GOT3 (cell line): ENCODE measurements at regions not wholly inside any gene's neighbourhood (a gene's known extent, or its start where the extent isn't known, plus 50 kb on each side); places are given as distances from the start of the nearest gene placed in this dataset.
"Not testable (repeated sequence)": the region's sequence is repeated elsewhere in the genome, so short reads cannot be mapped to it uniquely, and the experiment has no call there.

Source experiments
- DNase-seq: peaks from one replicate; lab custom pipeline; 2025; ENCODE audit warnings: mixed read lengths; lab: John Stamatoyannopoulos, UW

- no peak for DNase-seq
Observed at GRCh38 chr7:17437586-17437985, 139.1 kb downstream of the AHR start.

DNA sequence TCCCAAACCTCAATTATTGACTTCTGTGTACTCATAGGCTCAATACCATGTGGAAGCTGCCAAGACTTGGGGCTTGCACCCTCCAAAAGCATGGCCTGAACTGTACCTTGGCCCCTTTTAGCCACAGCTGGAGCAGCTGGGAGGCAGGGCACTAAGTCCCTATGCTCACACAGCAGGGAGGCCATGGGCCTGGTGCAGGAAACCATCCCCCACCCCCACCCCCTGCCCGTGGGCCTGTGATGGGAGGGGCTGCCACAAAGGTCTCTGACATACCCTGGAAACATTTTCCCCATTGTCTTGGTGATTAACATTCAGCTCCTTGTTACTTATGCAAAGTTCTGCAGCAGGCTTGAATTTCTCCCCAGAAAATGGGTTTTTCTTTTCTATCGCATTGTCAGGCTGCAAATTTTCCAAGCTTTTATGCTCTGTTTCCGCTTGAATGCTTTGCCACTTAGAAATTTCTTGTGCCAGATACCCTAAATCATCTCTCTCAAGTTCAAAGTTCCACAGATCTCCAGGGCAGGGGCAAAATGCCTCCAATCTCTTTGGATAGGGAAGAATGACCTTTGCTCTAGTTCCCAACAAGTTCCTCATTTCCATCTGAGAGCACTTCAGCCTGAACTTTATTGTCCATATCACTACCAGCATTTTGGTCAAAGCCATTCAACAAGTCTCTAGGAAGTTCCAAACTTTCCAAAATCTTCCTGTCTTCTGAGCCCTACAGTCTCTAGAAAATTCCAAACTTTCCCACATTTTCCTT is 141.8 kb downstream of the AHR start:
- DNase-seq: not testable (repeated sequence)

DNA sequence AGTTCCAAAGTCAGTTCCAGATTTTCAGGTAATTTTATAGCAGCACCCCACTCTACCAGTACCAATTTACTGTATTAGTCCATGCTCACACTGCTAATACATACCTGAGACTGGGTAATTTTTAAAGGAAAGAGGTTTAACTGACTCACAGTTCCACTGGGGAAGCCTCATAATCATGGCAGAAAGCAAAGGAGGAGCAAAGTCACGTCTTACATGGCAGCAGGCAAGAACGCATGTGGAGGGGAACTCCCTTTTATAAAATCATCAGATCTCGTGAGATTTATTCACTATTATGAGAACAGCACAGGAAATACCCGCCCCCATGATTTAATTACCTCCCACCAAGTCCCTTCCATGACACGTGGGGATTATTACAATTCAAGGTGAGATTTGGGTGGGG is 142.4 kb downstream of the AHR start:
- no peak for DNase-seq

GRCh38 chr7:17441557-17441956 is 143.1 kb downstream of the AHR start:
- DNase-seq: no peak

GRCh38 chr7:17444151-17444550 is 145.7 kb downstream of the AHR start:
- DNase-seq: no peak

DNA sequence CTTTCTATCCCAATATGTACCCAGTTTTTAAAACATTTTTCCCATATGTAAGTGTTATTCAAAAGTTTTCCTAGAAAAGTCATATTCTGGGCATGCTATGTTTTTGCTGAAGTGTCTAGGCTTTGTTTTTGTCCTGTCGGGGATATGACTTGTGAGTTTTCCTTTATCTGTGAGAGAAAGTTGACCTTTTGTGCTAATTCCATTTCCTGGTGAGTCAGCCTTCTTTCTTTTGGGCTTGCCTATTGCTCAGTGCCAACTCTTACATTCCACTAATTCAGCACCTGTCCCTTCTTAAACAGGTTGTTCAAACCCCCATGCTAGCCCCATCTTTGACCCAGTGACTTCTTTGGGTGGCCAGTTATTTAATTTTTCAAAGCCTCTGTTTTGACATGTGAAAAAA is 146.2 kb downstream of the AHR start:
- no peak for DNase-seq

- DNase-seq: no peak
Observed at GRCh38 chr7:17446340-17446739, 147.9 kb downstream of the AHR start.

DNA sequence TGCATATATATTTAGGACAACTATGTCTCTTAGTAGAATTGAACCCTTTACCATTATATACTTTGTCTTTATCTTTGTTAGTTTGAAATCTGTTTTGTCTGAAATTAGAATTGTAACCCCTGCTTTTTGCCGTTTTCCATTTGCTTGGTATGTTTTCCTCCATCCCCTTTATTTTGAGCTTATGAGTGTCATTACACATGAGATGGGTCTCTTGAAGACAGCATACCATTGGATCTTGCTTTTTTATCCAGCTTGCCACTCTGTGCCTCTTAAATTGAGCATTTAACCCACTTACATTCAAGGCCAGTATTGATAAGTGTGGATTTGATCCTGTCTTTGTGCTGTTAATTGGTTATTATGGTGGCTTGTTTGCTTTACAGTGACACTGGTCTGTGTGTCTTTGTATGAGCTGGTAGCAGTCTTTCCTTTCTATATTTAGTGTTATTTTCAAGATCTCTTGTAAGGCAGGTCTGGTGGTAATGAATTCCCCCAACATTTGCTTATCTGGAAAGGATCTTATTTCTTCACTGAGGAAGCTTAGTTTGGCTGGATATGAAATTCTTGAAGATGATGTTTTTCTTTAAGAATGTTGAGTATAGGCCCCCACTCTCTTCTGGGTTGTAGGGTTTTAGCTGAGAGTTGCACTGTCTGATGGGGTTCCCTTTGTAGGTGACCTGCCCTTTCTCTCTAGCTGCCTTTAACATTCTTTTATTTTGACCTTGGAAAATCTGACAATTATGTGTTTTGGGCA is 149.5 kb downstream of the AHR start:
- no peak for DNase-seq

GRCh38 chr7:17448479-17449423 is 150.3 kb downstream of the AHR start:
- no peak for DNase-seq

- DNase-seq: no peak
Observed at GRCh38 chr7:17456541-17456940, 158.1 kb downstream of the AHR start.

- DNase-seq: no peak
Observed at GRCh38 chr7:17460001-17460400, 161.5 kb downstream of the AHR start.

- no peak for DNase-seq
Observed at GRCh38 chr7:17460665-17461064, 162.2 kb downstream of the AHR start.

DNA sequence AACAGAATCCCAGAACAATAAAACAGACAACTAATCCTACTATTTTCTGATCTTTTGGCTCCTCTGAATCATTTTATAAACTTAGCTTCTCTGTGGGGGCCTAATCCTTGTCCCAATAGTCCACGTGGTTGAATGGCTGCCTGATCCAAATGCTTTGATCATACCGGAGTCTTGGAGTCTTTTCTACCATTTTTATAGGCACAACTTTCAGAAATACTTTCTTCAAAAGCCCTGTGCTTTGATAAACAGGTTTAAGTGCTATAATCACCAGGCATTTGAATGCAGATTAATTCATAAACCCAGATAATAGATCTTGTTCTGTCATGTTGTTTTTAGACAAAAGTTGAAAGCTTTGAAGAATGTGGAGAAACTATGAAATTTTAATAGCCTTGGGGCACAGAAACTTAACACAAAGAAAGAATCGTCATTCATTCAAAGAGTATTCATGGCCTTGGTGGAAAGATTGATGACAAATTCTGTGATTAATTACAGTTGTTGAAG is 163.7 kb downstream of the AHR start:
- DNase-seq: no peak

- DNase-seq: no peak
Observed at GRCh38 chr7:17463511-17464085, 165.1 kb downstream of the AHR start.

- DNase-seq: no peak
Observed at GRCh38 chr7:17466216-17466615, 167.8 kb downstream of the AHR start.

DNA sequence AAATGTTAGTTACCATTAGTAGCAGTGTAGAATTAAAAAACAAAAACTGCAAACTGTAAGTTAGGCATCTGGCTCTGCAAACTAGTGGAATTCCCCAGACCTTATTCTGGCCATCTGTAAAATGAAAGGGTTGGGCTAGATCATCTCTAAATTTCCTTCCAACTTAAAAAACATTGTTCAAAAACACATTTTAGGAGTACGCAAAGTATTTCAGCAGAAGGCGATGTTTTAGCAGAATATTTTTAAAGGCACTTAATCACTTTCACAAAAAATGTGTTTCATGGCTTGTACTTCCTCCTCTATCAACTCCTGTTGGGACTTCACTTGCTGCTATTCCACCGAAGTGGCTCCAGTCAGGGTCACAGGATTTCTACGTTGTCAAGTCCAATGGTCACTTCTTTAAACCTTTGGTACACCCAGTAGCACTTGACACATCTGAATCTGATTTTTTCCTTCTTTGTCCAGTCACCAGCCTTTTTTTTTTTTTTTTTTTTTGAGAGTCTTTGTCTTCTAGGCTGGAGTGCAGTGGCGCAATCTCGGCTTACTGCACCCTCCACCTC is 169.0 kb downstream of the AHR start:
- DNase-seq: no peak

GRCh38 chr7:17471325-17471724 is 172.9 kb downstream of the AHR start:
- DNase-seq: no peak

DNA sequence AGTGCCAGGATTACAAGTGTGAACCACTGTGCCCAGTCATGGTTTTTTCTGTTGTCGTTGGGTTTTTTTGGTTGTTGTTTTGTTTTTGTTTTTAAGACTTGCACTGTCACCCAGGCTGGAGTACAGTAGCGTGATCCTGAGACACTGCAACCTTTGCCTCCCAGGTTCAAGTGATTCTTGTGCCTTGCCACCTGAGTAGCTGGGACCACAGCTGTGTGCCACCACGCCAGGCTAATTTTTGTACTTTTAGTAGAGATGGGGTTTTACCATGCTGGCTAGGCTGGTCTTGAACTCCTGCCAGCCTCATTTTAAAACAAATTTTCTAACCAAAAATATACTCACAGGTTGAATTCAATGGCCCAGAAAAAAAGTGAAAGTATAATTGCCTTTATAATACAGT is 174.1 kb downstream of the AHR start:
- DNase-seq: no peak

GRCh38 chr7:17472939-17473338 is 174.5 kb downstream of the AHR start:
- DNase-seq: no peak

DNA sequence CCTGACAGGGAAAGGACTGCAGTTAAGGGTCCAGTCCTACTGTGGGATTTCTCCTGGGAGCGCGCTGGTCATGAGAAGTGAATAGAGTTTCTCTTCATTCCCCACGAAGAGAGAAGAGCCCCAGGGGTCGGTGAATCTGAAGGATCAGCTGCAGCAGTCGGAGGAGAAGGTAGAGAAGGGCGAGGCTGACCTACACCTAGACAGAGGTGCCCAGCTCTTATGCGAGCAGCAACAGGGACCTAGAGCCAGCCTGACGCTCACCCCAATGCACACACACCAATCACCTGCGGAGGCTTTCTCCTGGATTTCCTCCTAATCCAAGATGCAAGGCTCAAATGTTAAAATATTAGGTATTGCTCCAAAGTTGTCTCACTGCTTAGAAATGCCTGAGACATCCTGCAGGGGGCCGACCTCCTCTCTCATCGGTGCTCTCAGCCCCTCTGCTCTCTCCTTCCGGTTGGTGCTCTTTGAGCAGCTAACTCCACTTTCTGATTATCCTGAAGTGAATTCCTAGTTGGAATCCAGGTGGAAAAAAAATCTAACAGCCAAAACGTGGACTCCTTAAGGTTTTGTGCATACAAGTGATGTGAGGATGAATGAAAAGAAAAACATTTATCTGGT is 176.4 kb downstream of the AHR start:
- DNase-seq: no peak

- DNase-seq: no peak
Observed at GRCh38 chr7:17477182-17477581, 178.7 kb downstream of the AHR start.
